ENCODE measurements at regions not wholly inside any gene's neighbourhood (a gene's known extent, or its start where the extent isn't known, plus 50 kb on each side); places are given as distances from the start of the nearest gene placed in this dataset.

DNA sequence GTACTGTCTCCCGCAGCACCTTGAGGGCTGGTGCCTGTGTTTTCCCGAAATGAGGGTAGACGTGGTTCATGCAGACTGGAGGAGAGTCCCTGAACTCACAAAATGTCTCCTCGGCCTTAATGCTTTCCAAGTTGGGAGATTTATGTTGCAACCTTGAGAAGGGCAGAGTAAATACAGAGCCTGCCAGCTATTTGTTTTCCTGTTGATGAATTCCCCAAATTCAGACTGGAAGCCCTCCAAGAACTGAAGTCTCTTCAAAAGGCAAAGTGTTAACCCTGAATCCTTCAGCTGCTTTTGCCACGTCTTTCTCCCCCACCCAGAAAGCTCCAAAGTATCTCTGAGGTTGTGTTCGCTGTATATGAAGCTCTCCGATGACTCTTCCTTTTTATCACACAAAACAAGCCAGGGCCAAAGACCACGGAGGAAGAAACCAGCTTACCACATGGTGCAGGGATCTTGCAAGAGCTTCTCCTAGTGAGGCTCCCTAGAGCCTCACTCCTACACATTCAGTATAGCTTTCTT lies 254.7 kb upstream of the NFE2L3 start:
- H3K4me3 ChIP-seq (replicated peaks in 1 of 2; ENCODE audit: low read depth in 2 of 2, low read length in 2 of 2): no peak overlapping the region
- TF ChIP-seq, protein P1, sequence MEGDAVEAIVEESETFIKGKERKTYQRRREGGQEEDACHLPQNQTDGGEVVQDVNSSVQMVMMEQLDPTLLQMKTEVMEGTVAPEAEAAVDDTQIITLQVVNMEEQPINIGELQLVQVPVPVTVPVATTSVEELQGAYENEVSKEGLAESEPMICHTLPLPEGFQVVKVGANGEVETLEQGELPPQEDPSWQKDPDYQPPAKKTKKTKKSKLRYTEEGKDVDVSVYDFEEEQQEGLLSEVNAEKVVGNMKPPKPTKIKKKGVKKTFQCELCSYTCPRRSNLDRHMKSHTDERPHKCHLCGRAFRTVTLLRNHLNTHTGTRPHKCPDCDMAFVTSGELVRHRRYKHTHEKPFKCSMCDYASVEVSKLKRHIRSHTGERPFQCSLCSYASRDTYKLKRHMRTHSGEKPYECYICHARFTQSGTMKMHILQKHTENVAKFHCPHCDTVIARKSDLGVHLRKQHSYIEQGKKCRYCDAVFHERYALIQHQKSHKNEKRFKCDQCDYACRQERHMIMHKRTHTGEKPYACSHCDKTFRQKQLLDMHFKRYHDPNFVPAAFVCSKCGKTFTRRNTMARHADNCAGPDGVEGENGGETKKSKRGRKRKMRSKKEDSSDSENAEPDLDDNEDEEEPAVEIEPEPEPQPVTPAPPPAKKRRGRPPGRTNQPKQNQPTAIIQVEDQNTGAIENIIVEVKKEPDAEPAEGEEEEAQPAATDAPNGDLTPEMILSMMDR (IDR thresholded peaks at IDR 0.05; ENCODE audit: low read depth, low read length): no peak
- DNase-seq (ENCODE audit: low read depth in 2 of 2): no peak

- TF ChIP-seq, protein P1 (IDR thresholded peaks at IDR 0.05; ENCODE audit: low read depth, low read length): no peak
- no peak overlapping the region for H3K4me3 ChIP-seq (replicated peaks in 1 of 2; ENCODE audit: low read depth in 2 of 2, low read length in 2 of 2)
- no peak for DNase-seq (ENCODE audit: low read depth in 2 of 2)
Measured at GRCh38 chr7:25900245-25900644, 251.8 kb upstream of the NFE2L3 start.

DNA sequence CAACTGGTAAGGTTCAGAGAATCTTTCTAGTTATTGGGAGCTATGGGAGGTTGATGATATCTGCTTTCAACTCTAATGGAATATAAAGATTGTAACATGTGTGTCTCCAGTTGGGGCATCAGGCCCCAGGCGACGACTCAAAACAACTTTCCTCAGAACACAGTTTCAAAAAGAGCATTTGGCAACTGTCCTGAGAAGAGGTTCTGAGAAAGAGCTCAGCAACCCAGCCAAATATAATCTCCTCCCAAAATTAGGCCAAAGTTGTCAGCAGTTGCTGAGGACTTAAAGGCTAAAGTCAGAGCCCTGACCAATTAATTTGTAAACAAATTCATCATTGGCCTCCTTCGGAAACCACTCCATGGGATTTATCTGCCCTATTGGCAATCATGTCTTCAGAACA lies 251.1 kb upstream of the NFE2L3 start:
- TF ChIP-seq, protein P1 (IDR thresholded peaks at IDR 0.05; ENCODE audit: low read depth, low read length): no peak
- no peak for DNase-seq (ENCODE audit: low read depth in 2 of 2)

DNA sequence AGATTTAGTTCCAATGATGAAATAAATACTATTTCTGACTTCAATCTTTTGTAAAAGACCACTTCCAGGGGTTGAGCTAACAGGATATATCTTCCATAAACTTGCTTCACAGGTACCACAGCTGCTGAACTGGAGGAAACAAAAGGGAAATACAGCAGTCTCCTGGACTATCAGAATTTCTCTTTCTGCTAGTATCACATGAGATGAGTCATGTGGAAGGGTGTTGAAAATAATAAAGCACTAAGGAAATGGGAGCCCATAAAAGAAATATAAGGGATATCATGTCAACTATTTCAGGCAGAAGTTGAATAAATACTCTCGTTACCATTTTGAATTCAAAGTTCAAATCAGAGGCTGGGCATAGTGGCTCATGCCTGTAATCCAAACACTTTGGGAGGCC lies 250.3 kb upstream of the NFE2L3 start:
- no peak overlapping the region for H3K4me3 ChIP-seq (replicated peaks in 1 of 2; ENCODE audit: low read depth in 2 of 2, low read length in 2 of 2)
- TF ChIP-seq, protein P1 (IDR thresholded peaks at IDR 0.05; ENCODE audit: low read depth, low read length): no peak
- no peak for DNase-seq (ENCODE audit: low read depth in 2 of 2)

More for the DNA sequence above, 251.1 kb upstream of the NFE2L3 start:
- H3K4me3 ChIP-seq (replicated peaks in 1 of 2; ENCODE audit: low read depth in 2 of 2, low read length in 2 of 2): no peak overlapping the region

GRCh38 chr7:25906003-25906402 lies 246.0 kb upstream of the NFE2L3 start:
- DNase-seq (ENCODE audit: low read depth in 2 of 2): no peak
- TF ChIP-seq, protein P1 (IDR thresholded peaks at IDR 0.05; ENCODE audit: low read depth, low read length): no peak
- no peak overlapping the region for H3K4me3 ChIP-seq (replicated peaks in 1 of 2; ENCODE audit: low read depth in 2 of 2, low read length in 2 of 2)

- no peak for DNase-seq (ENCODE audit: low read depth in 2 of 2)
- H3K4me3 ChIP-seq (replicated peaks in 1 of 2; ENCODE audit: low read depth in 2 of 2, low read length in 2 of 2): no peak overlapping the region
- TF ChIP-seq, protein P1 (IDR thresholded peaks at IDR 0.05; ENCODE audit: low read depth, low read length): no peak
Measured at GRCh38 chr7:25906760-25907159, 245.2 kb upstream of the NFE2L3 start.

DNA sequence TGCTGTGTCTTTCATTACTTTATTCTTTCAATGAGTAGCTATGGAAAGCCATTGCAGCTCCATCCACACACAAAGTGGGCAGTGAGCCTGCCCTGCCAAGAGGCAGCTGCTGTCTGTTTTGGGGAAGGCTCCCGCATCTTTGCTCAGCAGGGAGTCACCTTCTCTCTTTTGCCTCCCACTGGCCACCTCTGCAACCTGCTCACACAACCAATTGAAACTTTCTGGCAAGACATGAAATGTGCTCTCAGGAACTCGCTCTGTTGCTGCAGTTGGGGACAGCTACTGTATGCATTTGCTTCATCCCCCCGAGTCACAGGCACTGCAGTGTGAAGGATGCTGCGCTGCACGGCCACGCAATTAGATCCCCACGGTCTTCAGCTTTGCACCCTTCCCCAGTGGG lies 244.8 kb upstream of the NFE2L3 start:
- no peak overlapping the region for H3K4me3 ChIP-seq (replicated peaks in 1 of 2; ENCODE audit: low read depth in 2 of 2, low read length in 2 of 2)
- DNase-seq (ENCODE audit: low read depth in 2 of 2): no peak
- TF ChIP-seq, protein P1 (IDR thresholded peaks at IDR 0.05; ENCODE audit: low read depth, low read length): no peak
